PC-9 (cell line): ENCODE measurements at regions not wholly inside any gene's neighbourhood (a gene's known extent, or its start where the extent isn't known, plus 50 kb on each side); places are given as distances from the start of the nearest gene placed in this dataset.

ENCODE experiments used
- BruUV-seq: library from RNA; stranded (reverse); fragments of 400-500 nt; replicated peaks from 2 replicates; lab custom pipeline; 2021; lab: Mats Ljungman, UMichigan
- CTCF ChIA-PET: fragments of 300-600 bp; sonication (Branson Sonifier 250); formaldehyde crosslinking; loops from one replicate; lab custom pipeline; 2022; ENCODE audit warnings: antibody characterized with exemption; lab: Charles Lee
- POLR2A ChIA-PET: fragments of 300-600 bp; sonication (Branson Sonifier 250); formaldehyde crosslinking; loops from one replicate; lab custom pipeline; 2022; ENCODE audit warnings: antibody characterized with exemption; ENCODE audit not compliant: unreplicated experiment; lab: Charles Lee
- DNase-seq, 2 experiments: peaks; one replicate each; pipeline versions ENCODE4 v3.0.0 to v3.0.0-alpha.2; 2015 to 2022; ENCODE audit warnings: mixed read lengths in 1 of 2
- H2AFZ ChIP-seq: fragments of 200-600 bp; sonication (generic); 2 replicates; pipeline ENCODE4 v1.8.1; 2017; ENCODE audit warnings: antibody characterized with exemption
- H3F3A ChIP-seq: fragments of 200-600 bp; sonication (generic); 2 replicates; pipeline ENCODE4 v1.8.1; 2017; ENCODE audit warnings: antibody characterized with exemption, mild to moderate bottlenecking, low read depth; ENCODE audit not compliant: insufficient read depth
- H3K27ac ChIP-seq: fragments of 200-600 bp; sonication (generic); 2 replicates; pipeline ENCODE4 v1.6.1; 2016; ENCODE audit warnings: mixed run types
- H3K27me3 ChIP-seq: fragments of 200-600 bp; sonication (generic); 2 replicates; pipeline ENCODE4 v1.6.1; 2016; ENCODE audit warnings: low read depth, mixed run types; ENCODE audit not compliant: insufficient read depth
- H3K36me3 ChIP-seq: fragments of 200-600 bp; sonication (generic); 2 replicates; pipeline ENCODE4 v1.6.1; 2016; ENCODE audit warnings: low read depth, mixed run types
- H3K4me1 ChIP-seq: fragments of 200-600 bp; sonication (generic); replicated peaks from 2 replicates; pipeline ENCODE4 v1.6.1; 2016; ENCODE audit warnings: mixed run types; ENCODE audit not compliant: insufficient read depth
- H3K4me2 ChIP-seq: fragments of 200-600 bp; sonication (generic); 2 replicates; pipeline ENCODE4 v1.6.1; 2017; ENCODE audit warnings: mixed run types
- H3K4me3 ChIP-seq: fragments of 200-600 bp; sonication (generic); 2 replicates; pipeline ENCODE4 v1.6.1; 2016; ENCODE audit warnings: mixed run types
- H3K79me2 ChIP-seq: fragments of 200-600 bp; sonication (generic); 2 replicates; pipeline ENCODE4 v1.6.1; 2017; ENCODE audit warnings: low read depth, mixed run types
- H3K9me2 ChIP-seq: fragments of 200-600 bp; sonication (generic); 2 replicates; pipeline ENCODE4 v1.8.1; 2017; ENCODE audit warnings: mild to moderate bottlenecking; ENCODE audit not compliant: insufficient read depth
- H3K9me3 ChIP-seq: fragments of 200-600 bp; sonication (generic); 2 replicates; pipeline ENCODE4 v1.8.1; 2016; ENCODE audit warnings: low read depth; ENCODE audit not compliant: insufficient read depth
- H4K20me1 ChIP-seq: fragments of 200-600 bp; sonication (generic); 2 replicates; pipeline ENCODE4 v1.8.1; 2017; ENCODE audit not compliant: insufficient read depth
- EZH2 ChIP-seq: fragments of 200-600 bp; sonication (generic); IDR thresholded peaks from 2 replicates; pipeline ENCODE4 v1.8.0; 2017; ENCODE audit warnings: antibody characterized with exemption, low read depth
- intact Hi-C: fragments of 100-400 bp; cut with micrococcal nuclease; formaldehyde crosslinking; loops from one replicate; pipeline ENCODE4 v1.10.0; 2022; ENCODE audit not compliant: unreplicated experiment
- TF ChIP-seq, protein P1 (sequence below): fragments of 200-600 bp; sonication (generic); conservative IDR thresholded peaks from 2 replicates; pipeline ENCODE4 v1.6.1; 2017; ENCODE audit warnings: mixed run types, antibody characterized with exemption, mild to moderate bottlenecking, moderate library complexity

DNA sequence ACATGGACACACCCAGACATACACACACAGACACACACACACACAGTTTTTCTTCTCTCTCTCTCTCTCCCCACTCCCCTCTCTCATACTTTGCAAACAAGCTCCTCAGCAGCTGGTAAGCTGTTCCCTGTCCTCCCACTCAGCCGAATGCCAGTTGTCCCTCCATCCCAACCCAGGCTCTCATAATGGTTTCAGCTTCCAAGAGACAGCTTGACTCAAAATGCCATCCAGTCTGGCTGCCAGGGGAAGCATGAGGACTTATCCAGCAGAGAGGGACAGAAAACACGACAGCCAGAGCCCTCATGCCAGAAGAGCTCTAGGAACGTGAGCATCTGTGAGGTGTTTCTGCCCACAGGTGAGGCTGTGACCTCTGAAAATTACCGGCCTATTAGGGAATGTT is 112.6 kb upstream of the SPDL1 start:
- H3K4me2 ChIP-seq, result no peak overlapping the region
- ChIA-PET CTCF (no interaction called here), POLR2A (no interaction called here)
- H4K20me1 ChIP-seq, result no peaks in the 10 kb centered on the region
- H3K4me3 ChIP-seq, result no peak overlapping the region
- H3K27me3 ChIP-seq, result no peaks in the 10 kb centered on the region
- BruUV-seq, result no TSS peak
- H3F3A ChIP-seq, result no peaks in the 10 kb centered on the region
- no peaks in the 10 kb centered on the region for H3K4me1 ChIP-seq
- H3K36me3 ChIP-seq, result no peaks in the 10 kb centered on the region
- DNase-seq, result no peak
- H2AFZ ChIP-seq, result no peak overlapping the region
- H3K9me3 ChIP-seq, result no peaks in the 10 kb centered on the region
- H3K27ac ChIP-seq, result no peak overlapping the region
- TF ChIP-seq, protein P1, sequence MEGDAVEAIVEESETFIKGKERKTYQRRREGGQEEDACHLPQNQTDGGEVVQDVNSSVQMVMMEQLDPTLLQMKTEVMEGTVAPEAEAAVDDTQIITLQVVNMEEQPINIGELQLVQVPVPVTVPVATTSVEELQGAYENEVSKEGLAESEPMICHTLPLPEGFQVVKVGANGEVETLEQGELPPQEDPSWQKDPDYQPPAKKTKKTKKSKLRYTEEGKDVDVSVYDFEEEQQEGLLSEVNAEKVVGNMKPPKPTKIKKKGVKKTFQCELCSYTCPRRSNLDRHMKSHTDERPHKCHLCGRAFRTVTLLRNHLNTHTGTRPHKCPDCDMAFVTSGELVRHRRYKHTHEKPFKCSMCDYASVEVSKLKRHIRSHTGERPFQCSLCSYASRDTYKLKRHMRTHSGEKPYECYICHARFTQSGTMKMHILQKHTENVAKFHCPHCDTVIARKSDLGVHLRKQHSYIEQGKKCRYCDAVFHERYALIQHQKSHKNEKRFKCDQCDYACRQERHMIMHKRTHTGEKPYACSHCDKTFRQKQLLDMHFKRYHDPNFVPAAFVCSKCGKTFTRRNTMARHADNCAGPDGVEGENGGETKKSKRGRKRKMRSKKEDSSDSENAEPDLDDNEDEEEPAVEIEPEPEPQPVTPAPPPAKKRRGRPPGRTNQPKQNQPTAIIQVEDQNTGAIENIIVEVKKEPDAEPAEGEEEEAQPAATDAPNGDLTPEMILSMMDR, result no peak
- TF ChIP-seq EZH2, result no peak
- no peaks in the 10 kb centered on the region for H3K79me2 ChIP-seq
- intact Hi-C loops, result no loop called here
- H3K9me2 ChIP-seq, result no peaks in the 10 kb centered on the region

DNA sequence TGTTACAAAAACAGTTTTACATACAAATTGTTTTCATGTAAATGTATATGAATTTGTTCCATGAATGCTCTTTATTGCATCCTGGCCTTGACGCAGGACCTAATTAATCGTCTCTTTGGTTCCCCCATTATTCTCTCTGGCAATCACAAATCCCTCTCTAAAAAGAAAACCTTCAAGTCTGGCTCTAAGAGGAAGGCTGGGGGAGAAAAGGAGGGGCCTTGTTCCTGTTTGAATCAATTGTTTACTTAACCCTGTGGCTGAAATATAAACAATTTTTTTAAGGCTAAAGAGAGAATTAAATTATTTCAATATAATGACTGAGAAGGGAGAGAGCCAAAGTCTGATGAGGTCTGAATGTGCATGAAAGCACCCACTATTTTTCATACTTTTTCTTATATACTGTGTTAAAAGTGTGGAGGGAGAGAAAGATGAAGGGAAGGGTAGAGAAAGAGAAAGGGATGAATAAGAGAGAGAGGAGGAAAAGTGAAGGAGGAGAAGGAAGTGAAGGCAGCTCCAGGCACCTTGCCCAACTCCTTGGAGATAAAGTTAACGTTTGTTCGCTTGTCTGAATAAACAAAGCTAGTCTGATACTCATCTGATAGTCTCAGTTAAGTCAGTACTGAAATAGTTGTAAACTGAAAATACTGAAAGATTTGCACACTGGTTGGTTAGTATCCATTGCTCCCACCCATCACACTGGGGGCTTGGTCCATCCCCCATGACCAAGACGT is 116.4 kb upstream of the SPDL1 start:
- TF ChIP-seq EZH2, result no peak
- TF ChIP-seq, protein P1, result no peak
- Histone ChIP-seq H3K4me3 (no peak overlapping the region), H3K9me2 (no peaks in the 10 kb centered on the region), H3K79me2 (no peaks in the 10 kb centered on the region), H3K9me3 (no peaks in the 10 kb centered on the region), H3K4me2 (no peak overlapping the region), H3K27me3 (no peaks in the 10 kb centered on the region), H3K36me3 (no peaks in the 10 kb centered on the region), H3F3A (no peaks in the 10 kb centered on the region), H4K20me1 (no peaks in the 10 kb centered on the region), H2AFZ (no peak overlapping the region), H3K27ac (no peak overlapping the region), H3K4me1 (no peaks in the 10 kb centered on the region)
- no TSS peak for BruUV-seq
- CTCF ChIA-PET, result no interaction called here
- intact Hi-C loops, result no loop called here
- POLR2A ChIA-PET, result no interaction called here
- no peak for DNase-seq

DNA sequence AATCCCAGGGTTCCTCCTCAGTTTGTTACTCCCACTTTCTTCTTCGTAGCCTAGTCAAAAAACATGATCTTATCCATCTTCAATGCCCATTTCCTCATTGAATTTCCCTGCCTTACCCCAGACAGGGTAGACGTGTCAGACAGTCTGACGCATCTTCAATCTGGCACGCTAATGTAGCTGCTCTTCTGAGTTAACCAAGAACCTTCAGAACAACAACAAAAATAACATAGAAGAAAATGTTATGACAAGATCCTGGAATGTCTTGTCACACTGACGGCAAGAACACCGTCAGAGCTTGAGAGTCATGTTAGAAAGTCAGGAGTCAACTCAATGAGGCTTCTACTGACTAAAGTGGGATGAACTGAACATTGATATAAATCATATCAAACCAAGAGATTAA is 122.7 kb upstream of the SPDL1 start:
- TF ChIP-seq, protein P1, result no peak
- no peak for TF ChIP-seq EZH2
- no peaks in the 10 kb centered on the region for H3K9me2 ChIP-seq
- no peak overlapping the region for H2AFZ ChIP-seq
- H3K9me3 ChIP-seq, result no peaks in the 10 kb centered on the region
- no peak overlapping the region for H3K4me2 ChIP-seq
- H3K79me2 ChIP-seq, result no peaks in the 10 kb centered on the region
- BruUV-seq, result no TSS peak
- H3F3A ChIP-seq, result no peaks in the 10 kb centered on the region
- POLR2A ChIA-PET, result no interaction called here
- H3K27me3 ChIP-seq, result no peaks in the 10 kb centered on the region
- no peaks in the 10 kb centered on the region for H4K20me1 ChIP-seq
- no peaks in the 10 kb centered on the region for H3K4me1 ChIP-seq
- H3K4me3 ChIP-seq, result no peak overlapping the region
- H3K27ac ChIP-seq, result no peak overlapping the region
- no peak for DNase-seq
- CTCF ChIA-PET, result no interaction called here
- intact Hi-C loops, result no loop called here
- no peaks in the 10 kb centered on the region for H3K36me3 ChIP-seq
